Inflammatory macrophage treated with lipopolysaccharide for 1 hour (primary cell): ENCODE measurements at regions not wholly inside any gene's neighbourhood (a gene's known extent, or its start where the extent isn't known, plus 50 kb on each side); places are given as distances from the start of the nearest gene placed in this dataset.

Experiments used
- DNase-seq, 2 donors: peaks; one replicate each; pipeline ENCODE4 v3.0.0-alpha.2; 2020 to 2022

DNA sequence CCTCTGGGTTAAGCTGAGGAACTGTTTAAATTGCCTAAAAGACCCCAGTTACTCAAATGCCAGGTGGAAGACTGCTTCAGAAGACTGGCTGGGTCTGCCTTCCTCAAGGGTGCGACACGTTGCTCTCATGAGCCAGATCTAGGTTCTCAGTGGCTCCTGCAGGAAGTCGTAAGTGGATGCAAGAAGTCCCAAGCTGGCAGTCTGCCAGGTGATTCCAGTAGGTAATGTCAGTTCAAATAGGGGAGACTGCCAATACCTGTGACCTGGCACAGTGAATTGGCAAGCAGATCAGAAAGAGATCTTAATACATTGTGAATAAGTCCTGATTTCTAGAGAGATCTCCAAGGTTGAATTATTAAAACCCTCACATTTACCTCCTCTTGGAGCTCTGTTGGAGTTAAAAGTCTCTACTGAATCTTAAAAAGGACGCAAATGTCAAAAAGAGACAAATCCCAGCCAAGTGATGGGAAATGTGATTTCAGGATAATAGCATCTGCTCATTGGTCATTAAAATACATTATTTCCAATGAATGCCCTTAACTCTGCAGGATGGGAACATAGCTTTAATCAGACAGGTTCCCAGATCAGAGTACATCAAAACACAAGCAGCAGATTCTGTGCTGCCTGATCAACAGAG is 98.8 kb upstream of the FRMD6 start:
- no peak for DNase-seq

DNA sequence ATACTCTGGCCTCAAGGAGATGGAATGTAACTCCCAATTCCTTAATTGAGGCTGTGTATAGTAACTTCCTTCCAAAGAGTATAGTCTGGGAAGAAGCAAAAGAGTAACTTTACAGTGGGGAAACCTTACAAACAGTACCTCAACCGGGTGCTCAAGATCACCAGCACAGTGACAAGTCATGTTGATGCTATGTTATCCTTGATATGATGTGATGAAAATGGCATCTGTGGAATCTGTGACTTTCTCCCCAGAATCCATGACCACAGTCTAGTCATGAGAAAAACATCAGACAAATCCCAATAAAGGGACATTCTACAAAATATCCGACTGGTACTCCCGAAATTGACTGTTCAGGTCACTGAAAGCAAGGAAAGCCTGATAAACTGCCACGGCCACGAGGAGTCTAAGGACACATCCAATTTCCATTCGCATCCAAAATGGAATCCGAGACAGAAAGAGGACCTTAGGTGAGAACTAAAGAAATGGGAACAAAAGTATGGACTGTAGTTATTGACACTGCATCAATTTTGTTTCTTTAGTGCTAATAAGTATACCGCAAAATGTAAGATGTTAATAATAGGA is 97.3 kb upstream of the FRMD6 start:
- no peak for DNase-seq

- DNase-seq: no peak
These were observed 96.8 kb upstream of the FRMD6 start for GRCh38 chr14:51554953-51555352.

- DNase-seq: no peak
These were observed 90.6 kb upstream of the FRMD6 start for GRCh38 chr14:51561141-51561540.

DNA sequence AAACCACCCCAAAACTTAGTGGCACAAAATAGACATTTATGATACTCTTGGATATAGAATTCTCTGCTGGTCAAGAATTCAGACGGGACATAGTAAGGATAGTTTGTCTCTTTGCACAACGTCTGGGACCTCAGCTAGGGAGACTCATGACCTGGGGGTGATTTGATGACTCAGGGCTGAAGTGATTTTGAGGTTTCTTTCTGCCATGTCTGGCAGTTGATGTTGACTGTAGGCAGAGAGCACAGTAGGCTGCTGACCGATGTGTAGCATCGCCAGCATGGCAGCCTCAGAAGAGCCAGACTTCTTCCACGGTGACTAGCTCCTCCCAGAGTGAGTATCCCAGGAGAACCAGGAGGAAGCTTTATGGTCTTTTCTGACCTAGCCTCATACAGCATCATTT is 88.9 kb upstream of the FRMD6 start:
- no peak for DNase-seq

- DNase-seq: no peak
These were observed 88.2 kb upstream of the FRMD6 start for GRCh38 chr14:51563560-51563959.

DNA sequence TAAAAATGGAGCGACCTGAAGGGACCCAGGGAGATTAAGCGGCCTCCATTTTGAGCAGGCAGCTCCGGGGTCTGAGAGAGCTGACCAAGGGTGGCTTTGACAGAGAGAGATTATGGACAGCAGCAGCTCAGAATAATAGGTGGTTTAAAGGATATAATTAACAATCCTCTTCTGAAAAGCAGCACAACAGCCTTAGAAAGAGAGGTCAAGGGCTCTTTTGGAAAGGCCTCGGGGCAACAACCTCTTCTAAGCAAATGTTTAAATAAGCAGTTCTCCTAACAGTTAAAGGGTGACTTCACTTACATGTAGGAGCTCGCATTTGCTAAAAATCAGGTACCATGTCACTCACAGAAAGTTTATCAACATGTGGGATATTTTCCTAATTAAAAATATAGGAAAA is 87.2 kb upstream of the FRMD6 start:
- no peak for DNase-seq

DNA sequence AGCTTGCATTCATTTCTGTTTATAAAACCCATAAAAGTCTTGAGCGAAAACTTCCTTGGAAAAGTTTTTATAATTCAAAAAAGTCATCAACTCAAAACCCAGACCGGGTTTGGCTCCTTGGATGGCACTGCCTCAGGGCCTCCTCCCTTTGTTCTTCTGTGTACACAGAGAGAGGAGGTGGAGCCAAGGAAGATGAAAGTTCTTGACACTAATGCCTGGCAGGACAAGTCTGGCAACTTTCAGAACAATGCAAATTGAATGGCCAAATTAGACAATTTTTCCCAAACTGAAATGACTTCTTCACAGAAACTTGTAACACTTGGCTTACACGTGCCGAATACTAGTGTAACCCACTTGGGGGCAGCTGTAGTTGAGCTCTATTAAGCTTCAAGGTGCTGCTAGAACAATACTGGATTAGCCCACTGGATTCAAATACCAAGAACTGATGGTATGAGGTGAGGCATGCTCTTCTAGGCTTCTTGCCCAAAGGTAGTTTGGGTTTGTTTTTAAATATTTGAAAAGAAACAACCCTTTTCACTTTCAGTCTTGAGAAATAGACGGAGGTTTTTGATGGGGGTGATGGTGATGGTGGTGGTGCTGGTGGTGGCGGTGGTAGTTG is 86.6 kb upstream of the FRMD6 start:
- DNase-seq: no peak

DNA sequence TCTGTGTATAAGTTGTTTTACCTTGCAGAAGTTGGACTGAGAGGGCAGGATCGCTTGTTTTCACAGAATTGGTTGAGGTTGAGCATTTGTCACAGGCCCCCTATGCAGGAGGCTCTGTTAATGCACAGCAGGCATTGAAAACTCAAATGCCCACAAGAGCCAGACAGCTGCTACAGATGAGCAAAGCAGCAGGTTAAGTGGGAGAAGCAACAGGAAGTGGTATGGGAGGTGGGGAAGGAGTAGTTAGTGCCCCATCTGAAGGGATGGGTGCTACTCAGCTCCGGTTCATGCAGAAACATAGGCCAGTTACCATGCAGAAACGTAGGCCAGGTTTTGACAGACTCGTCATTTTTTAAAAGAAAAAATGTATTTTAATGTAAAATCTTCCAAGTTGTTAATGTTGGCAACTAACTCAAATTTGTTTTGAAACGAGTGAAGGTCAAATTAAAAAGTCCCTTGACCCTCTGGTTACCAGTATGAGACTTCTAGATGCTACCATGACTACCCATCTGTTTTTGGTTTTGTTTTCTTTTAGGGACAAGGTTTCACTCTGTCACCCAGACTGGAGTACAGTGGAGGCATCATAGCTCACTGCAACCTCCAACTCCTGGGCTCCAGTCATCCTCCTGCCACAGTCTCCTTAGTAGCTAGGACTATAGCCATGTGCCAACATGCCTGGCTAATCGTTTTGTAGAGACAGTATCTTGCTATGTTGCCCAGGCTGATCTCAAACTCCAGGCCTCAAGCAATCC is 84.7 kb upstream of the FRMD6 start:
- no peak for DNase-seq

- DNase-seq: no peak
These were observed 83.3 kb upstream of the FRMD6 start for GRCh38 chr14:51568366-51568765.

- DNase-seq: no peak
These were observed 78.1 kb upstream of the FRMD6 start for GRCh38 chr14:51573607-51574006.

DNA sequence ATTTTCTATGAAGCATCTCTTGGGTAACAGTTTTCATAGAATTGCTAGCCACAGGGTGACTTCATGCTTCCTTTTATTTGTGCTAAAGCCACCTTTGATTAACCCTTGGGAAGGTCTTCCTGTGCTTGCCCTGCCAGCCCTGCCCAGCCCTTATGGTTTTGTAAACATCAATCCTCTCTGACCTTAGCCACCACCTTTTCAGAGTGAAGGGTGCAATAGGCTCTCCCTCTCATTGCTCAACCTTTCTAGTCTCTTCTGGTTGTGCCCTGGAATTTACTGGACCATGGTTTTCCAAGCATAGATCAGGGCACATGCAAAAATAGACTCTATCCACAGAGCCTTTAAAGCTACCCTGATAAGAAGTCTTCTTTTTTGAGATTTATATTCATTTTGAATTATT is 77.7 kb upstream of the FRMD6 start:
- no peak for DNase-seq

- no peak for DNase-seq
These were observed 76.2 kb upstream of the FRMD6 start for GRCh38 chr14:51575349-51576116.

DNA sequence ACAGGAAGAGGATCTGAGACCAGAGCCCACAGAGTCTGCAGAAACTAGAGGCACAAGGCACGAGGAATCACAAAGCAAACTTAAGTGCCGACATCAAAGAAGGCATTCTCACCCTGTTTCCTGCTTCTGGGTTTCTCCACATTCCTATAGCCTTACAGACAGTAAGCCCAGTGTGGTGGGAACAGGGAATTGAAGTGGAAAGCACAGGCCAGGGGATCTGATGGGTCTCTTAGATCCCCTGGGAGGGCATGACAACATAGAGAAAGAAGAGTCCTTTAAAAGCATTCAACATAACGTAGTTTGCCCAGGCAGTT is 75.6 kb upstream of the FRMD6 start:
- no peak for DNase-seq

GRCh38 chr14:51576879-51577278 is 74.8 kb upstream of the FRMD6 start:
- no peak for DNase-seq

GRCh38 chr14:51578853-51579252 is 72.9 kb upstream of the FRMD6 start:
- no peak for DNase-seq

DNA sequence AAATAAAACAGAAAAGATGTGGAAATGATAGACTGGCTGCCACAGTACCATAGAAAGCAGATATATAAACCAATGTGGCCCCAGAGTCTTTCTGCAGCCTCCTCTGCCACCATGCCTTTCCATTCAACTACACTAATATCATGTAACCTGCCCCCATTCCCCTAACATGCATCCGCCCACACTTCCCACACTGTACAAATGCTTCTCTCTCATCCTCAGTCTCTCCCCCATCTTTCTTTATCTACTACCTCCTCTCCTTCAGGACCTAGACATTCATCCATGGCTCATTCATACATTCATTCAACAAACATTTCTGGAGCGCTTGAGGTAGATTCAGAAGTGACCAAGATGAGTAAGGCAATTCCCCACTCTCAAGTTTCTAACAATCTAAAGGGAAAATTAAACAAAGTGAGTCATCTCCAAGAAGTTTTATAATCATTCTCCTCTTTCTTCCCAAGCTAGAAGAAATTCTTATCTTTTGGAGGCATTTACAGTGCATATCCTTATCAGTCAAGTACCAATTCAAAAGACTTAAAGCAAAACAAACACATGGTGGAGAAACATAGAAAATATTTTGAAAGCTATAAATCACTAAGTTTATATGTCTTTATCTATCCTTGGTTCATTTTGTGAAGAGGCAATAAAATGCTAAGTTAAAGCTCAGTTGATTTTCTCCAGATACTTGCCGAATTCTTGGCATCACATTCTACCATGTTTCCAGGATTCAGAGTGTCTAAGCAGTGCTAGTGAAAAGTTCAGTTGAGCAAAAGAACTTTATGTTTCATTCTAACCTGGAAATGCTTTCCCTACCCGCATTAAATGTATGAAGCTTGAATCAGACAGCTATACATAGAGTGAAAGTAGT is 70.5 kb upstream of the FRMD6 start:
- DNase-seq: no peak

DNA sequence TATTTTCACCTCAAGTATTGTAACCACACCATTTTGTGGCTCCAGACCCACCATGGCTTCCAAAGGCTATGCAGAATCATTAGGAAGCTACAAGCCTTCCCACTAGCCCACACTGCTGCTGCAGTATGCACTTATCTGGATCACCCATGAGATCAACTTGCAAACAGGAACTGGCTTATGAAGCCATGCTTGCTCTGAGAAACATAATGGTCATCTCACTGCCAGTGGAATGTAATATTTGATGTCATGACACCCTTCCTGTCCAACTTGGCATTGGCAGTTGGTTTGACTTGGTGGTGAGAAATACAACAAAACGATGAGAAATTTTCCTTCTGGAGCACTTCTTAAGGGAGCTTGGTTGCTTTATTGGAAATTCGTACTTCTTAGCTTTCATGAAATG is 69.3 kb upstream of the FRMD6 start:
- DNase-seq: no peak

- no peak for DNase-seq
These were observed 66.7 kb upstream of the FRMD6 start for GRCh38 chr14:51585055-51585454.

GRCh38 chr14:51592836-51593235 is 58.9 kb upstream of the FRMD6 start:
- no peak for DNase-seq

GRCh38 chr14:51593397-51593796 is 58.3 kb upstream of the FRMD6 start:
- DNase-seq: peak; percentile 2 to 4

GRCh38 chr14:51595881-51596455 is 55.7 kb upstream of the FRMD6 start:
- DNase-seq: no peak
